ENCODE measurements at regions not wholly inside any gene's neighbourhood (a gene's known extent, or its start where the extent isn't known, plus 50 kb on each side); places are given as distances from the start of the nearest gene placed in this dataset.

DNA sequence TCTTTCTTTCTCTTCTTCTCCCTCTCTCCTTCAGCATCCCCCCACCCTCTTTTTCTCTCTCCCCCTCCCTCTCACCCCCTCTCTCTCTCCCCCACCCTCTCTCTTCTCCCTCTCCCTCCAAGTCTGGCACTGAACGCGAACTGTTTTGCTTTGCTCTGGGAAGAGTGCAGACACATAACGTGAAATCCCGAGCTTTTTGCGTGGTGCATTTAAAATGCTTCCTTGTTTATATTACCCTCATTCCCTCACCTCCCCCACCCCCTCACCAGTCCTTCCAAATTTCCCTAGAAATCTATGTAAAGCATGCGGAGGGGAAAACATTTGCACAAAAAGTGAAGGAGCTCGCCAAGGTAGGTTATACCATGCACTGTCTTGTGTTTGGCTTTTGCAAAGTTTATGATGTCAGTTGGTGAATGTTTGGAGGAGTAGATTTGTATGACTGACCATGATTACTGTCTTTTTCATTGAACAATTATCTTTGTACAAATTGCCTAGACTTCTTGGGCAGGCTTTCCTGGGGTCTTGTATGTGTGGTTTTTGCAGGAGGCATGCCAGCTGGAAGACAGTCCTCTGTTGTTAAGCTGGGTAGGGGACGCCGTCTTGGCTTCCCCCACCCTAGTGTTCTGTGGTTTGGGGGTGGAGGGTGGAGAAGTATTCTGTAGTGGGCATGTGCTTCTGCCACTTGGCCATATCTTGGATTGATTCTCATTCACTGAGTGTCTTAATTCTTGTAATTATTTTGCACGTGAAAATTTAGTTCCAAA, 123.7 kb upstream of the HSD17B12 start:
- ATAC-seq = no peak
- no peak overlapping the region for H3K27ac ChIP-seq
- H3K27me3 ChIP-seq (ENCODE audit: low read depth) = peaks cover 72% of the 10 kb centered on the region
- no peaks in the 10 kb centered on the region for H3K9me3 ChIP-seq
- H3K4me1 ChIP-seq = peaks cover 6% of the 10 kb centered on the region
- H3K4me3 ChIP-seq = no peak overlapping the region
- no peak for DNase-seq
- no peaks in the 10 kb centered on the region for H3K36me3 ChIP-seq
- intact Hi-C loops (cut with DNase I) = no loop called here
- TF ChIP-seq CTCF (IDR thresholded peaks at IDR 0.05) = no peak

- intact Hi-C loops (cut with DNase I) = no loop called here
- H3K4me1 ChIP-seq = peaks cover 6% of the 10 kb centered on the region
- TF ChIP-seq CTCF (IDR thresholded peaks at IDR 0.05) = no peak
- H3K9me3 ChIP-seq = no peaks in the 10 kb centered on the region
- no peak for DNase-seq
- peaks cover 66% of the 10 kb centered on the region for H3K27me3 ChIP-seq (ENCODE audit: low read depth)
- no peak for ATAC-seq
- no peaks in the 10 kb centered on the region for H3K36me3 ChIP-seq
- H3K27ac ChIP-seq = no peak overlapping the region
- H3K4me3 ChIP-seq = no peak overlapping the region
These were observed 122.9 kb upstream of the HSD17B12 start for GRCh38 chr11:43557553-43558110.

- peaks cover 6% of the 10 kb centered on the region for H3K4me1 ChIP-seq
- H3K9me3 ChIP-seq = no peaks in the 10 kb centered on the region
- no peak overlapping the region for H3K27ac ChIP-seq
- H3K36me3 ChIP-seq = no peaks in the 10 kb centered on the region
- H3K4me3 ChIP-seq = no peak overlapping the region
- ATAC-seq (no peak), DNase-seq (no peak)
- no peak for TF ChIP-seq CTCF (IDR thresholded peaks at IDR 0.05)
- intact Hi-C loops (cut with DNase I) = no loop called here
- H3K27me3 ChIP-seq (ENCODE audit: low read depth) = peaks cover 61% of the 10 kb centered on the region
These were observed 122.4 kb upstream of the HSD17B12 start for GRCh38 chr11:43558146-43558545.

- H3K36me3 ChIP-seq = no peaks in the 10 kb centered on the region
- no peak for ATAC-seq
- no peak overlapping the region for H3K4me3 ChIP-seq
- TF ChIP-seq CTCF (IDR thresholded peaks at IDR 0.05) = no peak
- H3K27ac ChIP-seq = no peak overlapping the region
- peaks cover 6% of the 10 kb centered on the region for H3K4me1 ChIP-seq
- intact Hi-C loops (cut with DNase I) = no loop called here
- no peaks in the 10 kb centered on the region for H3K9me3 ChIP-seq
- H3K27me3 ChIP-seq (ENCODE audit: low read depth) = peaks cover 58% of the 10 kb centered on the region
- DNase-seq = no peak
These were observed 121.9 kb upstream of the HSD17B12 start for GRCh38 chr11:43558556-43559127.

DNA sequence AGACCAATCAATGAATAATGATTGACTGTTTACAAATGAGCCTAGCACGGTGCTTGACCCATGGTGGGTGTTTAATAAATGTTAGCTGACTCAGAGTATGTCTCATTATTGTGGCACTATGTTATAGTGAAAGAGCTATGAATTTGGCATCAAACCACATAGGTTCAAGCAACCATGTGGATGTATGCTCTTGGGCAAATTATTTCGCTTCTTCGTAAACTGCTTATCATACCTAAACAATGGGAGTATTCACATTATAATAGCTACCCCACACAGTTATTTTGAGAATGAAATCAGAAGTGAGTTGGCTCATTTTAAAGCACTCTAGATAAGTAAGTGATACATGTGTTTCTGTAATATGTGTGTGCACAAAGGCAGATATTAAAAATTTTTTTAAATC, 118.7 kb upstream of the HSD17B12 start:
- no peak for DNase-seq
- H3K9me3 ChIP-seq = no peaks in the 10 kb centered on the region
- H3K36me3 ChIP-seq = no peaks in the 10 kb centered on the region
- TF ChIP-seq CTCF (IDR thresholded peaks at IDR 0.05) = no peak
- peaks cover 59% of the 10 kb centered on the region for H3K27me3 ChIP-seq (ENCODE audit: low read depth)
- no peaks in the 10 kb centered on the region for H3K4me1 ChIP-seq
- no peak overlapping the region for H3K27ac ChIP-seq
- ATAC-seq = no peak
- intact Hi-C loops (cut with DNase I) = no loop called here
- H3K4me3 ChIP-seq = no peak overlapping the region
